Mucosa of gallbladder (tissue), 1 donor: ENCODE measurements at regions not wholly inside any gene's neighbourhood (a gene's known extent, or its start where the extent isn't known, plus 50 kb on each side); places are given as distances from the start of the nearest gene placed in this dataset.

Source experiments
- DNase-seq: peaks from one replicate; pipeline ENCODE4 v3.0.0-alpha.2; 2020; ENCODE audit warnings: low spot score
- donor health status: DM: no; HTN: no; CAD: no.

GRCh38 chr2:510839-511238, 166.4 kb downstream of the TMEM18 start:
- no peak for DNase-seq

GRCh38 chr2:509888-510287, 167.3 kb downstream of the TMEM18 start:
- DNase-seq = no peak

- DNase-seq = no peak
These were observed 169.1 kb downstream of the TMEM18 start for GRCh38 chr2:508121-508520.

DNA sequence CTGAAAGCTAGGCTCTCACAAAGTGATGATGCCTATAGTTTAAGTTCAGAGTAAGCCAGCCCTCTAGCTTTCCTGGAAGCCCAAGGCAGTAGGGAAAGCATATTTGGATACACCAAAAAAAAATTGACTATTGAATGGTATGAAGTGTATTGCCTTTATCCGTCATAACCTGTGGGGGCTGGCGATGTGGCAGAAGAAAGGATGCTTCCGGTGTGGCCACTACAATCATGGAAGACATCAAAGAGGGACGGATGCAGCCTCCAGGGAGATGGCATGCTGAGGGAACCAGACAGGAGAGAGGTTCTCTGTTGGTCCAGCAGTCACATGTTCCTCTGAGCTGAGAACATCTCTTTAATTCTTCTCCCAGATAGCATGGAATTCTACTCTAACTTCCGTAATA, 170.3 kb downstream of the TMEM18 start:
- DNase-seq = no peak

DNA sequence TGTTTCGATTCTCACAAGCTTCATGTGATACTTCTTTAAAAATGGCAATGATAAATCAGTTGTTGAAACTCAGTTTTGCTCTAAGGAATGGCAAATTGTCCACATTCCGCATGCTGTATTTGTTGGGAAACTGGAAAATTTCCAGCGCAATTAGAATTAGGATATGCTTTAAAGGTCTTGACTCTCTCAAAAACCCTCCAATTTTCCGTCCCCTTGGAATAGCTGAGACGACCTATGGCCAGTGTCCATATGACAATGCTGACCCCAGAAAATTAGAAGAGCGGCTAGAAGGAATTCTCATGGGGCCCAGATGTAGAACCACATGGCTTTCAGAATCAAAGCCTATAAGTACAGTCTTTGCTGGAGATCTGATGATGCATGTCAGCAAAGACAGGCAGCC, 170.8 kb downstream of the TMEM18 start:
- DNase-seq = no peak

DNA sequence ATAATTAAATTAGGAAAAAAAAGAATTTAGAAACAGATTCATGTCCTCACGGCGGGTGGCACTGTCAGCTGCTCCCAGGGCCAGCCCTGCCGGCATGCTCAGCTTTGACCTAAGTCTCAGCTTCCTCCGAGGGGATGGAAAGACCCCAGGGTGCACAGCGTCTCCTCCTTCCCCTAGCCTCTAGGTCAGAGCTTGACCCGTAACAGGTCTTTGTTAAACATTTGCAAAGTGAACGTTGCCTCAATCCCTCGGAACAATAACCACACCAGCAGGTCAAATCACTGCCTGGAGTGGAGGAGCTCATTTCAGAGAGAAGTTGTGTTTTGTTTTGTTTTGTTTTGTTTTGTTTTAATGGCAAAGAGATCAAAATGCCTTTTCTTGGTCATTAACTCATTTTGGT, 171.3 kb downstream of the TMEM18 start:
- no peak for DNase-seq

GRCh38 chr2:503288-503999, 173.8 kb downstream of the TMEM18 start:
- no peak for DNase-seq

GRCh38 chr2:502831-503230, 174.4 kb downstream of the TMEM18 start:
- DNase-seq = no peak

DNA sequence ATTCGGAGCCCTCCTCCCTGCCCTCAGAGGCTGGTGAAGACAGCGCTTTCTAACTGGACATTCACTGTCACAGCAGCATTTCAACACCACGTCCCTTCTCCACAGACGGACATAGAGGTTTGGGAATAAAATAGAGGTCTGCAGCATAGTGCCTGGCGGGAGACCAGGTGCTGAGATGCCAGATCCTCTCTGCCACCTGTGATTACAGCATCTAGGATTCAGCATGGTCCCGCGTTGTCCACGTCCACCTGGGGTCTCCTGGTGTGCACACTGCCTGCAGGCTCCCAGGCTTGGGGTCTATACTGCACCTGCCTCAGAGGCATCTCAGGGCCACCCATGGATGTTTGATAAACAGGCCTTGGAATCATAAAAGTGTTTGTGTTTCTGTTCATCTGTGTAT, 175.5 kb downstream of the TMEM18 start:
- DNase-seq = no peak

GRCh38 chr2:501130-501529, 176.1 kb downstream of the TMEM18 start:
- no peak for DNase-seq

DNA sequence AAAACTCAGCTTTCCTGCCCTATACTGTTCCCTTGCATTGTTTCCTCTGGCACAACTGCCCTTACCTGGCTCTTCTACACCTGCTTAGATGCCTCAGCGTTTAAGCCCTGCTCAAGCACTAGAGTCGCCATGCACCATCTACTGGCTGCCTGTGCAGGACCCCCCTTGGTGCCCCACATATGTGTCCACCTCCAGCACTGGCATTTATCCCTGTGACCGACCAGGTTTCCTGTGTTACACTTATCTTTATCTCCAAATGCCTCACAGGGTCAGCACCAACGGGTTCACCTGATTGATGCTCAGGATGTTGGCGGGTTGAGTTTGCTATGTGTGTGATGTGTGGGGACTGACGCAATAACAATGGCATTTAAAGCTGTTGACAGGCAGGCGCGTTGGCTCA, 177.5 kb downstream of the TMEM18 start:
- DNase-seq = no peak

DNA sequence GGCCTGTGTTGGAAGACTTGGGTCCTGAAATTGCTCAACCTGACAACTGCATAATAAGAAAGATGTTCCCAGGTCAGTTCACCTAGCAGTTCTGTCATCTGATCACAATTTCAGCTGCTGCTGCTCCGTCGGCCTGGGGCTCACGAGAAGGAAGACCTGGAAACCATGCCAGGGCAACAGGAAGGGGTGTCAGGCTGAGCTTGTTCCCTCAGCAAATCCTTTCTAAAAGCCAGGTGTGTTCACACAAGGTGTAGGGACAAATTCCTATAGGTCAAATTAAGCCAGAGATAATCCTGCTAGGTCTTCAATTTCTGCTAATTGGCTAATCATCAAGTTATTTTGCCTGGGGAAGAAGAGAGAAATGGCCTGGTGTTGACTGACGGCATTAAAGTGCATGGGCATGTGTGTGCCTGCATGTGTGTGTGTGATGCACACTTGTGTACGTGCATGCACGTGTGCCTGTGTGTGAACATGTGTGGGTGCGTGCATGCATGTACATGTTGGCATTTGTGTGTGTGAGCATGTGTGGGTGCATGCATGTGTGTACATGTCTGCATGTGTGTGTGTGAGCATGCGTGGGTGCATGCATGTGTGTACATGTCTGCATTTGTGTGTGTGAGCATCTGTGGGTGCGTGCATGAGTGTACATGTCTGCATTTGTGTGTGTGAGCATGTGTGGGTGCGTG, 178.6 kb downstream of the TMEM18 start:
- no peak for DNase-seq

DNA sequence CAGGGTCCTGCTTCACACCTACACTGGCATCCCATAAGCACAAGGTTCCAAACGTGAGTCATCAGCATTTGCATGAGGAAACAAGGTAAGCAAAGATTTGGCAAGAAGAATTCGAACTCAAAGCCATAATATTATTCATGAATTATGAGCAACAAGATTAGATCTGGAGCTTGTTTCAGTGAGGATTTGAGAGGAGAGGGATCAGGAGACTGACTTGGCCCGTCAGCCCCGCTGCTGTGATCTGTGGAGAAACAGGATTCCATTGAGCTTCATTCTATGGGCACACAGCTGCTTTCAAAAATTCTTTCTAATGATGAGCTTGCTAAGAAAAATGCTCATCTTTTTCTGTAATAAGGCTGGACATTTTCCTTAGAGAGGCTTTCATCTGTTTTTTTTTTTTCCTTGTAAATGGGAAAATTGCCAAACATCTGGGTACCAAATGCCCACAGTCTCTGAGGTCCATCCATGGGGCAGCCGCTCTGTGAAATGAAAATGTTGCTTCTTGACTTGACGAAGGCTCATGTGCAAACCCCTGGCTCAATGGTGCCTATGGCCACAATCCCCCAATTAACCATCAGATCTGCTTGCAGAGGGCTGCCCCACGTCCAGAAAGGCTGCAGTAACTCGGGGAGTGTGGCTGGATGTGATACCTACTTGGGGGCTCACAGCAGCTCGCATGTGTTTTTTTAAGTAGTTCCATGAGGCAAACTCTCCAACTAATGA, 179.3 kb downstream of the TMEM18 start:
- no peak for DNase-seq

GRCh38 chr2:496729-497128, 180.5 kb downstream of the TMEM18 start:
- DNase-seq = no peak

GRCh38 chr2:495745-496275, 181.4 kb downstream of the TMEM18 start:
- DNase-seq = no peak

- DNase-seq = no peak
These were observed 182.4 kb downstream of the TMEM18 start for GRCh38 chr2:494853-495252.

DNA sequence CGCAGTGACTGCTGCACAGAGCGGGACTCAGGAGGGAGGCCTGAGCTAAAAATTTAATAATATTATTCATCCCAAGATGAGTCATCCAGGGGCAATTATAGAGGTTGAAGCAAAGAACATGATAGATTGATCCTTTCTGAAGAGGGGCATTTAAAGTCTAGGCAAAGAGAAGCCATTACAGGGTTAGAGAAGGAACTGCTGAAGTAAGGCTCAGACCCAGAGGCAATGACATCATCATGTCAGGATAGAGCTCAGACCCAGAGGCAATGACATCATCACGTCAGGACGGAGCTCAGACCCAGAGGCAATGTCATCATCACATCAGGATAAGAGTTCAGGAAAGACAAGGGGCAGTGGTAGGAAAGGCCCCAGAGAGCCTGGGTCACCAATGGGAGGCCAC, 184.0 kb downstream of the TMEM18 start:
- no peak for DNase-seq

- no peak for DNase-seq
These were observed 185.0 kb downstream of the TMEM18 start for GRCh38 chr2:492178-492577.

DNA sequence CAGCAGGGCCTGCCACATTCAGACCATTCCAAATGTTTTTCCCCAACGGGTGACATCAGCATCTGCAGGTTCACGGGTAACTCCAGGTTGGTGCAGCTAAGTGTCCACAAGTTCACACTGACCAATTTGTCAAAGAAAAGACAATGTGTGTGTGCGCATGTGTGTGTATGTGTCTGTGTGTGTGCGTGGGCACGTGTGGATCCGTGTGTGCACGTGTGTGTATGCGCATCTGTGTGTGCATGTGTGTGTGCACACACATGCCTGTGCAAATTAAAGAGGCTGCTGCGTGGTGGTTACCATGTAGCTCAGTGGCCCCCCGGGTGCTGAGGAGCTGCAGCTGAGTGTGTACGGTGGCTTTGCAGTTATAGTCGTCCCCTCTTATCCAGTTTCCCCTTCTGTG, 187.4 kb downstream of the TMEM18 start:
- DNase-seq = no peak

- no peak for DNase-seq
These were observed 188.1 kb downstream of the TMEM18 start for GRCh38 chr2:489084-489483.

DNA sequence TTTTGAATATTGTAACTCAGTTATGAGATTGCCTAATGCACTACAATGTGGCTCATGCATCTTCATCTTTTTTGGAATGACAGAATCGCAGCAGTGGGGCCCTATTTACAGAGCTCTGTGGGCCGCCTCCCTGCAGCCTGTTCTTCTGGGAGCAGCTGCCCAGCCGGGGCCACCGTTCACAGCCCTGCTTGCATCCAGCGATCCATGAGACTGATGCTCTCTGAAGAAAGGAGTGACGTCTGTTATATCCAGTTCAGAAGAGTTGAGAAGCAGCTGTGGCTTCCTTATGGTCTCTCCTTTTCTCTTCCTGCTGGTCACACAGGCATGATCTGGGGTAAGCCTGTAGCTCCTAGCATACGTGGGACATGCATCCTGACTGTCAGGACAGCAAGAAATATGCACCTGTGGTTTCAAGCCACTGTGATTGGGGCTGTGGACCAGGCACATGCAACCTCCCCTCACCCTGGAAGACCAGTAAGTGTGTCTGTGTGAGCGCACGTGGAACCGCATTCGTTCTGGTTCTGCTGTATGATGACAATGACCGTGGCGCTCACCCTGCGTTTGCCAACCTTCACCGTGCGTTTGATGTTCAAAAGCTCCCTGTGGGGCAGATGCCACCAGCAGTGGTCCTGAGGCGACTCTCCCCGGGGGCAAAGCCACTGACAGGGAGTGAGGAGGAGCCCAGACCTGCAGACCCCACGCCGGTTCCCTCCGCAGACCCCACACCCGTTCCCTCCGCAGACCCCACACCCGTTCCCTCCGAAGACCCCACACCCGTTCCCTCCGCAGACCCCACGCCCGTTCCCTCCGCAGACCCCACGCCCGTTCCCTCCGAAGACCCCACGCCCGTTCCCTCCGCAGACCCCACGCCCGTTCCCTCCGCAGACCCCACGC, 189.8 kb downstream of the TMEM18 start:
- DNase-seq = no peak

- DNase-seq = no peak
These were observed 190.8 kb downstream of the TMEM18 start for GRCh38 chr2:486371-486770.
